HUES6 (cell line): ENCODE measurements at regions not wholly inside any gene's neighbourhood (a gene's known extent, or its start where the extent isn't known, plus 50 kb on each side); places are given as distances from the start of the nearest gene placed in this dataset.

Experiments used
- H3K27ac ChIP-seq: 2 replicates; pipeline ENCODE4 v1.7.0; 2013; ENCODE audit warnings: low read depth, mild to moderate bottlenecking, low read length, inconsistent platforms
- H3K27me3 ChIP-seq: 2 replicates; pipeline ENCODE4 v1.6.1; 2013; ENCODE audit warnings: low read length; ENCODE audit not compliant: control insufficient read depth, insufficient read depth
- H3K36me3 ChIP-seq: 2 replicates; pipeline ENCODE4 v1.6.1; 2013; ENCODE audit warnings: low read length; ENCODE audit not compliant: control insufficient read depth, insufficient read depth
- H3K4me1 ChIP-seq: 2 replicates; pipeline ENCODE4 v1.6.1; 2013; ENCODE audit warnings: low read length; ENCODE audit not compliant: control insufficient read depth, insufficient read depth
- H3K4me3 ChIP-seq: 2 replicates; pipeline ENCODE4 v1.5.1; 2013; ENCODE audit warnings: low read depth, low read length
- H3K9ac ChIP-seq: one replicate; pipeline ENCODE4 v1.6.1; 2013; ENCODE audit warnings: mild to moderate bottlenecking, low read length
- H3K9me3 ChIP-seq: 2 replicates; pipeline ENCODE4 v1.6.1; 2013; ENCODE audit warnings: low read depth, low read length; ENCODE audit not compliant: control insufficient read depth, insufficient read depth

- Histone ChIP-seq H3K9me3 (no peaks in the 10 kb centered on the region), H3K27me3 (no peaks in the 10 kb centered on the region), H3K36me3 (no peaks in the 10 kb centered on the region), H3K4me1 (no peaks in the 10 kb centered on the region), H3K9ac (no peak overlapping the region), H3K4me3 (no peak overlapping the region), H3K27ac (no peak overlapping the region)
Observed at GRCh38 chr7:96530786-96531185, 178.9 kb downstream of the SEM1 start.

DNA sequence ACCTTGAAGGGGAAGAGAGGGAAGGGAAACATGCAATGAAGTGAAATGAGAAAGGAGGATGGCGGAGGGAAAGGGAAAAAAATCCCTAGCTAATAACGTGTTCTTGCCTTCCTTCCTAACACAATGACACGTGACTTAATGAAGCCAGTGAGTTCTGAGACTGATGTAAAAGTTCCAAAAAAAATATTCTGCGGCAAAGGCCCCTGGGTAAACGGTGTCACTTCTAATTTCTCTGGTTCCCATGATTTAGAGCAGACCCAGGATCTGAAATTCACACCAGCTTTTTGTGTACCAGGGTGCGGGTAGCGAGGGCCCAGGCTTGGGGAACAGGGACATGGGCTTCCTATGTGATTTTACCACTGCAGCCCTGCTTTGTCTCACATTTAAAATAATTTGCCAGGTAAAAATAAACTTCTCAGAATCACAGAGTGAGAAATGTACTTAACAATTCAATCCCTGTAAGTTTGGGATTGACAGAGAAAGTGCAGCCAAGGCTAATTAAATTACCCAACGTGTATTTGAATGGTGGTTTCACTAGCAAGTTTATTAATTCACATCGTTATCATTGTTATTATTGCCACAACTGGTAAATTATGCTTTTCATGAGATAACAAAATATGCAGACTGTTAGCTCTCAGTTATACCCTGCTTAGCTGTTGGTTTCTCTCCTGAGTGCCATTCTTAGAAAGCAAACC is 182.4 kb downstream of the SEM1 start:
- Histone ChIP-seq H3K27me3 (no peaks in the 10 kb centered on the region), H3K9ac (no peak overlapping the region), H3K27ac (no peak overlapping the region), H3K9me3 (no peaks in the 10 kb centered on the region), H3K4me3 (no peak overlapping the region), H3K4me1 (no peaks in the 10 kb centered on the region), H3K36me3 (no peaks in the 10 kb centered on the region)

- H3K27me3 ChIP-seq, result no peaks in the 10 kb centered on the region
- no peaks in the 10 kb centered on the region for H3K36me3 ChIP-seq
- no peak overlapping the region for H3K27ac ChIP-seq
- H3K9me3 ChIP-seq, result no peaks in the 10 kb centered on the region
- H3K9ac ChIP-seq, result no peak overlapping the region
- no peak overlapping the region for H3K4me3 ChIP-seq
- no peaks in the 10 kb centered on the region for H3K4me1 ChIP-seq
Observed at GRCh38 chr7:96526496-96526895, 183.2 kb downstream of the SEM1 start.

DNA sequence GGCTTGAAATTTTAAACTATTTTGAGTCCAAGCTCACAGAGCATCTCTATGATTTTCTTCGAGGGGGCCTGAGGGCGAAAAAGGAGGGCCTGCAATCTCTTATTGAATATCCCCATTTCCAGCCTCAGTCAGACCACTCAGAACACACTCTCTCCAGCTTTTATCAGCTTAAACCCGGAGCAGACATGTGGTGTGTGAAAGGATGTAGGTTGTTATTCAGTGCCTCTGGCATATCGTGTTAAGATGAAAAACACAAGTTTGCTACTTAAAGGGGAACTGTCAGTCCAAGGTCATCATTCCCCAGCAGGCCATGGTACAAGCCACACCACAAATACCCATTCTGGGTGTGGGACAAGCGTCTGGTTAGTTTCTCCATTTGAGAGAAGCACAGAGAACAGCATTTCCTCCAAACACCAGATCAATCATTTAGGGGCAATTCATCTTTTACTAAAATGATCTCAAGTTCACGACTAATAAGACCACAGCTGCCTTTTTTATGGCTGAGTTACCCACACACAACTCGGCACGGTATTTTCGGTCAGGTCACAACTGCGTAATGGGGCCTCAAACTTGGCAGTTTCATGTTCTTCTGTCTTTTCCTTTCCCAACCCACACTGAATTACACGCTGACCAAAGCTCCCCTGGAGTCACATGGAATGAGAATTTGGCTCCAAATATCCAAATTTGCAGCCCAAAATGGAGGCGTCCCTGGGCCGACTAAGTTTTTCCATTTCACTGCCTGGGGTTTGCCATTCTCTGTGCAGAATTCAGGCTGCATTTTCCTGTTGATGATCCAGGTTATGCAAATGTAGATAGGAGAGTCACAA is 188.4 kb downstream of the SEM1 start:
- no peaks in the 10 kb centered on the region for H3K9me3 ChIP-seq
- no peaks in the 10 kb centered on the region for H3K36me3 ChIP-seq
- H3K27me3 ChIP-seq, result no peaks in the 10 kb centered on the region
- H3K9ac ChIP-seq, result no peak overlapping the region
- H3K4me3 ChIP-seq, result no peak overlapping the region
- H3K4me1 ChIP-seq, result no peaks in the 10 kb centered on the region
- H3K27ac ChIP-seq, result no peak overlapping the region

DNA sequence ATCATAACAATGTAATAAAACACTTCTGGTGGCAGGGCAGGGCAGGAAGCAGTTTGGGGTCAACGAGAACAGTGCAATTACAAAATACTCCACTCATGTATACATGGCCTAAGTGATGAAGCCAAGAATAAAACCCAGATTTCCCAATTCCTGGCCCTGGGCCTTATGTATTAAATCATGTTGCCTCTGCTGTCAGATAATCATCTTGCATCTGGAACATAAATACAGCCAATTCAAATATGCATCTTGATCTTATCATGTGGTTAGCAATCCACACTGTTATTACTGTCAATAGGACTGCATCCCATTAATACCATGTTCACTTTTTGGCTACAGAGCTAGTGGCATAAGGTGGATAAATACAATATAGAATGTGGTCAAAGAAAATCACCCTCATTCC is 186.5 kb upstream of the SLC25A13 start:
- Histone ChIP-seq H3K36me3 (no peaks in the 10 kb centered on the region), H3K9ac (no peak overlapping the region), H3K27me3 (no peaks in the 10 kb centered on the region), H3K27ac (no peak overlapping the region), H3K4me3 (no peak overlapping the region), H3K9me3 (no peaks in the 10 kb centered on the region), H3K4me1 (peaks cover 7% of the 10 kb centered on the region; the same call in 1 of the 2 replicates)

DNA sequence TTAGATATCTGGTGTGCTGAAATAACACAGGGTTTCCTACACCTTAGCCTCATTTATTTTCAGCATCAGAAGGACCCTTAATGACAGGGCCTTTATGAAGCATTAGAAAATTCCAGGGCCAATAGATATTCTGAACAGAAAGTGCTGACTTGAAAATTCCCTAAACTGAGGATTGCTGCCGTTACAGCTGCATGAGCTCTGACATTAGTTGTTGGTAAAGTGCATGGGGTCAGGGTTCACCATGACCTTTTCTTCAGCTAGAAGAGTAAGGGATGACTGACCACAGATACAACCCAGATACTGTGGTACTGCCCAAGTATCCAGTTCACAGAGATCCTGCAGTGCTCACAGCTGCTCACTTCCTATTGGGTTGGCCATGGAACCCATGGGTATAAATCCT is 181.7 kb upstream of the SLC25A13 start:
- no peaks in the 10 kb centered on the region for H3K36me3 ChIP-seq
- no peak overlapping the region for H3K4me3 ChIP-seq
- H3K4me1 ChIP-seq, result peaks cover 7% of the 10 kb centered on the region; the same call in 1 of the 2 replicates
- no peak overlapping the region for H3K27ac ChIP-seq
- no peaks in the 10 kb centered on the region for H3K9me3 ChIP-seq
- H3K9ac ChIP-seq, result no peak overlapping the region
- H3K27me3 ChIP-seq, result no peaks in the 10 kb centered on the region

DNA sequence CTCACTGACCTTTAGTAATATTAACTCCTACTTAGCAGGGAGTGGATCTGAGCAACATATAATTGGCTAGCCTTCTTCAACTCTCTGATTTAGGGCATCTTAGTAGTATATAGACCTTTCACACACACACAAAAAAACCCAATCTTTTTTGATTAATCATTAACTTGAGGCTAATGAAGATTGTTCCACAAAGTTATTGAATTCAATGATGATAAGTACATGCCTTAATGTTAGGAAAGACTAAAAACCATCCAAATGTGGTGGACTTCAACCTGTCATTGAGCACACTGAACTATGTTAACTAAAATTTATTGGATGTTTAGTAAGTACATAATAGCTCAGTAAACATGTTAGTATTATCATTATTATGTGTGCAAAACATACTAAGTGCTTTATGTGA is 179.4 kb upstream of the SLC25A13 start:
- Histone ChIP-seq H3K27ac (no peak overlapping the region), H3K36me3 (no peaks in the 10 kb centered on the region), H3K9me3 (no peaks in the 10 kb centered on the region), H3K4me3 (no peak overlapping the region), H3K4me1 (peaks cover 7% of the 10 kb centered on the region; the same call in 1 of the 2 replicates), H3K27me3 (no peaks in the 10 kb centered on the region), H3K9ac (no peak overlapping the region)

DNA sequence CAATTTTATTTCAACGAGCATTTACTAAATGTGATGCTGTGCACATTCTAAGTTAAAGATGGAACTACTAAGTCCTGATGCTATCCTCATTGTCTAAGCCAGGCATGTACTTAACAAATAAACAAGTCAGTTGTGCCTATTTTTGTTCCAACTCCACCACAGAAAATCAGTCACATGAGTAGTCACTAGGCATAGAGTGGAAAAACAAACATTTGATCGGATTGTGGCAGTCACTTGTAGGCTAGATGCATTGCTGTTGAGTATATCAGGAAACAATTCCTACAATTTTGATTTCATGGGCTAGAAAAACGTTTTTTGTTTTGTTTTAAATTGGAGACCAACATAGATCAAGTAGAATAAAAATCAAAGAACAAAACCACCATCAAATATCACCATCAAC is 177.6 kb upstream of the SLC25A13 start:
- peaks cover 7% of the 10 kb centered on the region; the same call in 1 of the 2 replicates for H3K4me1 ChIP-seq
- no peaks in the 10 kb centered on the region for H3K36me3 ChIP-seq
- H3K4me3 ChIP-seq, result no peak overlapping the region
- H3K9ac ChIP-seq, result no peak overlapping the region
- H3K27ac ChIP-seq, result no peak overlapping the region
- no peaks in the 10 kb centered on the region for H3K9me3 ChIP-seq
- H3K27me3 ChIP-seq, result no peaks in the 10 kb centered on the region

- Histone ChIP-seq H3K4me3 (no peak overlapping the region), H3K4me1 (no peaks in the 10 kb centered on the region), H3K27me3 (no peaks in the 10 kb centered on the region), H3K9me3 (no peaks in the 10 kb centered on the region), H3K9ac (no peak overlapping the region), H3K36me3 (no peaks in the 10 kb centered on the region), H3K27ac (no peak overlapping the region)
Observed at GRCh38 chr7:96497567-96497966, 175.7 kb upstream of the SLC25A13 start.

DNA sequence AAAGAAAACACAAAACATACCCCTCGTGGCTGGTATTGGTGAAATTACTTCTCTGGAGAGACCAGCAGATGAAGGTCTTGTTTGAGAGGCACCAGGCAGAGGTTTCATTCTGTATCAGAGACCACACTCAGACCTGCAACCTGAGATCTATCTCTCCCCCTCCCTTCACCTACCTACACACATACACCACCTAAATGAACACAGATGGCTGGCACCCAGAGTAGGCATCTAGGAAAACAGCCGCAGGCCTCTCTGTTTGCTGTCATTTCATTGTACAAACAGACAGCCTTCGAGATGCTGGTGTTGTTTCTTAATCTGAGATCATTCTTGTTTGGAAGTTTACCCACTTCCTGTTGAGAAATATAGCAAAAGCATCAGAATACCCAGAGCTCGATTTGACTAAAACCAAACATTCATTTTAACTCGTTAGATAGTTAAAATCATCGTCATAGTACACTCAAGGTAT is 173.9 kb upstream of the SLC25A13 start:
- no peak overlapping the region for H3K4me3 ChIP-seq

DNA sequence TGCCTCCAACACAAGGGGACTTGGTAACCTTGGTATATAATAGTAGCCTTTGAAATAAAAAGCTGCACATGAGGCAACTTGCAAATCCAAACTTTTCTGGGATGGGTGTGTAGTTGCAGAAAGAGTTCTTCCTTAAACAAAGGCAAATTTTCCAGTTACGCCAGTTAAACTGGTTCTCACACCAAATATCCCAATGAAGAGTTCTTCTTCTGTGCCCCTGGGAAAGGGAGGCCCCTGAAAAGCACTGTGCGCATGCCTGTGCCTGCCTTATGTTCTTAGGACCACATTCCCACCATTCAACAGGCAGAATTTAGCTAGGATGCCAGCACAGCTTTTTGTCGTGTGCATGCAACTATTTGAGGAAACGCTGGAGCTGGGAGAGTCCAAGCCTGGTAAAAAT is 164.8 kb upstream of the SLC25A13 start:
- no peak overlapping the region for H3K27ac ChIP-seq
- H3K9me3 ChIP-seq, result no peaks in the 10 kb centered on the region
- no peaks in the 10 kb centered on the region for H3K27me3 ChIP-seq
- no peaks in the 10 kb centered on the region for H3K4me1 ChIP-seq
- no peak overlapping the region for H3K4me3 ChIP-seq
- no peak overlapping the region for H3K9ac ChIP-seq
- no peaks in the 10 kb centered on the region for H3K36me3 ChIP-seq

More for the DNA sequence above, 173.9 kb upstream of the SLC25A13 start:
- Histone ChIP-seq H3K27ac (no peak overlapping the region), H3K36me3 (no peaks in the 10 kb centered on the region), H3K9ac (no peak overlapping the region), H3K9me3 (no peaks in the 10 kb centered on the region), H3K4me1 (no peaks in the 10 kb centered on the region), H3K27me3 (no peaks in the 10 kb centered on the region)
